GM13976 (cell line): ENCODE measurements at regions not wholly inside any gene's neighbourhood (a gene's known extent, or its start where the extent isn't known, plus 50 kb on each side); places are given as distances from the start of the nearest gene placed in this dataset.

Source experiments
- DNase-seq: peaks from one replicate; pipeline ENCODE4 v3.0.0; 2012; ENCODE audit warnings: low spot score
- CTCF ChIP-seq: IDR thresholded peaks from 2 replicates; pipeline ENCODE4 v1.5.1; 2012; ENCODE audit warnings: borderline replicate concordance, mild to moderate bottlenecking; ENCODE audit not compliant: insufficient read depth; ENCODE audit errors: extremely low read depth, missing control alignments, control extremely low read depth
- in situ Hi-C: fragments of 300-500 bp; cut with MboI; formaldehyde crosslinking; loops from one replicate; pipeline ENCODE4 v1.12.0; 2022; ENCODE audit warnings: low sequenced_read_pairs, mixed read lengths, inconsistent platforms; ENCODE audit not compliant: unreplicated experiment

- TF ChIP-seq CTCF: no peak
- DNase-seq: no peak
- in situ Hi-C loops: no loop called here
Measured at GRCh38 chr2:16303761-16304160, 361.9 kb downstream of the CYRIA start.

- DNase-seq: no peak
- in situ Hi-C loops: no loop called here
Measured at GRCh38 chr2:16303273-16303577, 362.4 kb downstream of the CYRIA start.

GRCh38 chr2:16302431-16303272, 362.3 kb downstream of the MYCN start:
- in situ Hi-C loops: no loop called here
- TF ChIP-seq CTCF: no peak

More at GRCh38 chr2:16303273-16303577, 362.4 kb downstream of the CYRIA start:
- TF ChIP-seq CTCF: no peak

GRCh38 chr2:16301961-16302360, 361.6 kb downstream of the MYCN start:
- DNase-seq: no peak
- in situ Hi-C loops: no loop called here
- no peak for TF ChIP-seq CTCF

More at GRCh38 chr2:16302431-16303272, 362.3 kb downstream of the MYCN start:
- no peak for DNase-seq

GRCh38 chr2:16298866-16299265, 358.5 kb downstream of the MYCN start:
- no peak for DNase-seq
- TF ChIP-seq CTCF: no peak
- in situ Hi-C loops: no loop called here

- no peak for TF ChIP-seq CTCF
- DNase-seq: no peak
- in situ Hi-C loops: no loop called here
Measured at GRCh38 chr2:16296331-16297250, 356.2 kb downstream of the MYCN start.
